Esophagus muscularis mucosa (tissue), 4 donors: ENCODE measurements at regions not wholly inside any gene's neighbourhood (a gene's known extent, or its start where the extent isn't known, plus 50 kb on each side); places are given as distances from the start of the nearest gene placed in this dataset.
"Not testable (repeated sequence)": the region's sequence is repeated elsewhere in the genome, so short reads cannot be mapped to it uniquely, and the experiment has no call there.

Source experiments
- EP300 ChIP-seq: sonication (generic); formaldehyde crosslinking; IDR thresholded peaks from one replicate; pipeline ENCODE4 v1.6.1; 2017; ENCODE audit warnings: antibody characterized with exemption
- POLR2A ChIP-seq: fragments of 450-650 bp; IDR thresholded peaks from one replicate; pipeline ENCODE4 v1.6.1; 2017; ENCODE audit warnings: antibody characterized with exemption, moderate library complexity, mild to moderate bottlenecking, low read depth
- POLR2AphosphoS5 ChIP-seq, 2 donors: sonication (generic); formaldehyde crosslinking; IDR thresholded peaks; one replicate each; pipeline ENCODE4 v1.6.1; 2017; ENCODE audit warnings: antibody characterized with exemption in 2 of 2
- TF ChIP-seq, protein P1 (sequence below), 3 experiments: fragments of 200-600 bp in 2 of 3; fragments of 450-650 bp in 1 of 3; sonication (generic) in 2 of 3; IDR thresholded peaks; one replicate each; pipeline ENCODE4 v1.5.1; 2017 to 2019; ENCODE audit warnings: antibody characterized with exemption in 3 of 3, mild to moderate bottlenecking in 2 of 3, moderate library complexity in 1 of 3

DNA sequence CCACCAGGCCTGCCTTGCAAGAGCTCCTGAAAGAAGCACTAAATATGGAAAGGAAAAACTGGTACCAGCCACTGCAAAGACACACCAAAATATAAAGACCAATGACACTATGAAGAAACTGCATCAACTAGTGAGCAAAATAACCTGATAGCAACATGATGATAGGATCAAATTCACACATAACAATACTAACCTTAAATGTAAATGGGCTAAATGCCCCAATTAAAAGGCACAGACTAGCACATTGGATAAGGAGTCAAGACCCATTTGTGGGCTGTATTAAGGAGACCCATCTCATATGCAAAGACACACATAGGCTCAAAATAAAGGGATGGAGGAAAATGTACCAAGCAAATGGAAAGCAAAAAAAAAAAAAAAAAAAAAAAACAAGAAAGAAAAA lies 141.8 kb upstream of the VIPR2 start:
- TF ChIP-seq, protein P1, sequence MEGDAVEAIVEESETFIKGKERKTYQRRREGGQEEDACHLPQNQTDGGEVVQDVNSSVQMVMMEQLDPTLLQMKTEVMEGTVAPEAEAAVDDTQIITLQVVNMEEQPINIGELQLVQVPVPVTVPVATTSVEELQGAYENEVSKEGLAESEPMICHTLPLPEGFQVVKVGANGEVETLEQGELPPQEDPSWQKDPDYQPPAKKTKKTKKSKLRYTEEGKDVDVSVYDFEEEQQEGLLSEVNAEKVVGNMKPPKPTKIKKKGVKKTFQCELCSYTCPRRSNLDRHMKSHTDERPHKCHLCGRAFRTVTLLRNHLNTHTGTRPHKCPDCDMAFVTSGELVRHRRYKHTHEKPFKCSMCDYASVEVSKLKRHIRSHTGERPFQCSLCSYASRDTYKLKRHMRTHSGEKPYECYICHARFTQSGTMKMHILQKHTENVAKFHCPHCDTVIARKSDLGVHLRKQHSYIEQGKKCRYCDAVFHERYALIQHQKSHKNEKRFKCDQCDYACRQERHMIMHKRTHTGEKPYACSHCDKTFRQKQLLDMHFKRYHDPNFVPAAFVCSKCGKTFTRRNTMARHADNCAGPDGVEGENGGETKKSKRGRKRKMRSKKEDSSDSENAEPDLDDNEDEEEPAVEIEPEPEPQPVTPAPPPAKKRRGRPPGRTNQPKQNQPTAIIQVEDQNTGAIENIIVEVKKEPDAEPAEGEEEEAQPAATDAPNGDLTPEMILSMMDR (IDR thresholded peaks at IDR 0.05), result not testable (repeated sequence)
- TF ChIP-seq POLR2A; POLR2AphosphoS5 (IDR thresholded peaks at IDR 0.05); EP300: not testable (repeated sequence)
